Neural cell (in vitro differentiated cells): ENCODE measurements at regions not wholly inside any gene's neighbourhood (a gene's known extent, or its start where the extent isn't known, plus 50 kb on each side); places are given as distances from the start of the nearest gene placed in this dataset.
"Not testable (repeated sequence)": the region's sequence is repeated elsewhere in the genome, so short reads cannot be mapped to it uniquely, and the experiment has no call there.

Experiments used
- H2AFZ ChIP-seq: fragments of 200-600, 300-800 bp; sonication (generic), shearing (Covaris generic); 2 replicates; pipeline ENCODE4 v1.6.0; 2014; ENCODE audit warnings: low read depth, mild to moderate bottlenecking, antibody characterized with exemption, low read length, moderate library complexity
- H3F3A ChIP-seq: fragments of 200-600 bp; shearing (Covaris generic); 2 replicates; pipeline ENCODE4 v1.6.1; 2016; ENCODE audit warnings: mild to moderate bottlenecking, moderate library complexity, mixed read lengths, antibody characterized with exemption, low read length; ENCODE audit not compliant: insufficient read depth, poor library complexity, severe bottlenecking
- H3K27ac ChIP-seq: fragments of 200-600, 300-800 bp; sonication (generic), shearing (Covaris generic); 2 replicates; pipeline ENCODE4 v1.5.1; 2014; ENCODE audit warnings: mild to moderate bottlenecking, low read length, moderate library complexity
- H3K27me3 ChIP-seq: fragments of 300-800, 200-600 bp; sonication (generic), shearing (Covaris generic); 2 replicates; pipeline ENCODE4 v1.6.0; 2014; ENCODE audit warnings: mild to moderate bottlenecking, low read depth, low read length, moderate library complexity; ENCODE audit not compliant: insufficient read depth
- H3K36me3 ChIP-seq: fragments of 300-800, 200-600 bp; sonication (generic), shearing (Covaris generic); 2 replicates; pipeline ENCODE4 v1.5.1; 2014; ENCODE audit warnings: mild to moderate bottlenecking, antibody characterized with exemption, low read length, moderate library complexity; ENCODE audit not compliant: insufficient read depth
- H3K4me2 ChIP-seq: fragments of 300-800, 200-600 bp; sonication (generic), shearing (Covaris generic); 2 replicates; pipeline ENCODE4 v1.6.0; 2014; ENCODE audit warnings: mild to moderate bottlenecking, low read length
- H3K4me3 ChIP-seq: fragments of 300-800, 200-600 bp; sonication (generic), shearing (Covaris generic); 2 replicates; pipeline ENCODE4 v1.5.1; 2014; ENCODE audit warnings: mild to moderate bottlenecking, low read length, moderate library complexity
- H3K79me2 ChIP-seq: fragments of 200-600 bp; shearing (Covaris generic); replicated peaks from 2 replicates; pipeline ENCODE4 v1.6.0; 2014; ENCODE audit warnings: mild to moderate bottlenecking, low read length, moderate library complexity; ENCODE audit not compliant: insufficient read depth
- H3K9ac ChIP-seq: fragments of 300-800, 200-600 bp; sonication (generic), shearing (Covaris generic); 2 replicates; pipeline ENCODE4 v1.6.1; 2016; ENCODE audit warnings: mild to moderate bottlenecking, low read length, mixed read lengths
- H3K9me2 ChIP-seq: fragments of 200-600 bp; shearing (Covaris generic); 2 replicates; pipeline ENCODE4 v1.6.1; 2016; ENCODE audit warnings: mild to moderate bottlenecking, low read length, mixed read lengths; ENCODE audit not compliant: insufficient read depth
- H3K9me3 ChIP-seq: fragments of 200-600, 300-800 bp; sonication (generic), shearing (Covaris generic); 2 replicates; pipeline ENCODE4 v1.6.1; 2016; ENCODE audit warnings: mild to moderate bottlenecking, mixed run types, low read length, moderate library complexity, mixed read lengths
- H4K20me1 ChIP-seq: fragments of 200-600 bp; shearing (Covaris generic); 2 replicates; pipeline ENCODE4 v1.6.1; 2016; ENCODE audit warnings: mild to moderate bottlenecking, mixed run types; ENCODE audit not compliant: insufficient read depth
- EP300 ChIP-seq: fragments of 450-650 bp; conservative IDR thresholded peaks from 2 replicates; pipeline ENCODE4 v1.6.1; 2014; ENCODE audit warnings: antibody characterized with exemption, mild to moderate bottlenecking, moderate library complexity; ENCODE audit not compliant: poor library complexity, severe bottlenecking
- EZH2 ChIP-seq: fragments of 200-600, 300-800 bp; shearing (Covaris generic), sonication (generic); IDR thresholded peaks from 2 replicates; pipeline ENCODE4 v1.6.1; 2014; ENCODE audit warnings: antibody characterized with exemption, low read length, borderline replicate concordance, mild to moderate bottlenecking; ENCODE audit not compliant: insufficient read depth, poor library complexity, severe bottlenecking
- MXI1 ChIP-seq: fragments of 450-650 bp; conservative IDR thresholded peaks from 2 replicates; pipeline ENCODE4 v1.6.1; 2014; ENCODE audit warnings: antibody characterized with exemption, mild to moderate bottlenecking; ENCODE audit not compliant: poor library complexity, severe bottlenecking
- POLR2AphosphoS5 ChIP-seq: IDR thresholded peaks from 2 replicates; pipeline ENCODE4 v1.6.1; 2012
- RAD21 ChIP-seq: fragments of 450-650 bp; conservative IDR thresholded peaks from 2 replicates; pipeline ENCODE4 v1.6.1; 2014; ENCODE audit warnings: antibody characterized with exemption, mild to moderate bottlenecking, moderate library complexity
- SMC3 ChIP-seq: fragments of 450-650 bp; conservative IDR thresholded peaks from 2 replicates; pipeline ENCODE4 v1.6.1; 2014; ENCODE audit warnings: antibody characterized with exemption, mild to moderate bottlenecking, moderate library complexity; ENCODE audit not compliant: poor library complexity
- TAF1 ChIP-seq: IDR thresholded peaks from 2 replicates; pipeline ENCODE4 v1.6.1; 2012; ENCODE audit warnings: low read depth
- TF ChIP-seq, protein P1 (sequence below): IDR thresholded peaks from 2 replicates; pipeline ENCODE4 v1.6.1; 2012; ENCODE audit warnings: borderline replicate concordance
- TF ChIP-seq, protein P2 (sequence below): fragments of 450-650 bp; IDR thresholded peaks from 2 replicates; pipeline ENCODE4 v1.5.1; 2014; ENCODE audit warnings: antibody characterized with exemption, mild to moderate bottlenecking, moderate library complexity; ENCODE audit not compliant: poor library complexity, severe bottlenecking

DNA sequence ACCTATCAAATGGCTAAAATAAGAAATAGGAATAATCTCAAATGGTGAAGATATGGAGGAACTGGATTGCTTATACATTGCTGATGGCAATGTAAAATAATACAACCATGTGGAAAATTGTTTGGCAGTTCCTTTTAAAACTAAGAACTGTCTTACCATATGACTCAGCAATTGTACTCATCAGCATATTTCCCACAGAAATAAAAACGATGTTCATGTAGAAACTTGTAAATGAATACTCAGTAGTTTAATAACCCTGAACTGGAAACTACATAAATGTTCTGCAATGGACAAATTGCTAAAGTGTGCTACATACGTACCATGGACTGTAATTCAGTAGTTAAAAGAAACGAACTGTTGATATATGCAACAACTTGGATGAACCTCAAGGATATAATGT is 253.9 kb upstream of the RBMS3 start:
- Histone ChIP-seq H3K4me3 (no peak overlapping the region), H3K27ac (no peak overlapping the region), H4K20me1 (no peaks in the 10 kb centered on the region), H3K9ac (no peak overlapping the region), H3K4me2 (no peak overlapping the region), H3K36me3 (no peaks in the 10 kb centered on the region), H3K9me2 (no peaks in the 10 kb centered on the region), H2AFZ (no peak overlapping the region), H3K27me3 (no peaks in the 10 kb centered on the region), H3K9me3 (no peaks in the 10 kb centered on the region), H3F3A (no peaks in the 10 kb centered on the region), H3K79me2 (no peaks in the 10 kb centered on the region)
- no peak for TF ChIP-seq EP300
- TF ChIP-seq, protein P1, sequence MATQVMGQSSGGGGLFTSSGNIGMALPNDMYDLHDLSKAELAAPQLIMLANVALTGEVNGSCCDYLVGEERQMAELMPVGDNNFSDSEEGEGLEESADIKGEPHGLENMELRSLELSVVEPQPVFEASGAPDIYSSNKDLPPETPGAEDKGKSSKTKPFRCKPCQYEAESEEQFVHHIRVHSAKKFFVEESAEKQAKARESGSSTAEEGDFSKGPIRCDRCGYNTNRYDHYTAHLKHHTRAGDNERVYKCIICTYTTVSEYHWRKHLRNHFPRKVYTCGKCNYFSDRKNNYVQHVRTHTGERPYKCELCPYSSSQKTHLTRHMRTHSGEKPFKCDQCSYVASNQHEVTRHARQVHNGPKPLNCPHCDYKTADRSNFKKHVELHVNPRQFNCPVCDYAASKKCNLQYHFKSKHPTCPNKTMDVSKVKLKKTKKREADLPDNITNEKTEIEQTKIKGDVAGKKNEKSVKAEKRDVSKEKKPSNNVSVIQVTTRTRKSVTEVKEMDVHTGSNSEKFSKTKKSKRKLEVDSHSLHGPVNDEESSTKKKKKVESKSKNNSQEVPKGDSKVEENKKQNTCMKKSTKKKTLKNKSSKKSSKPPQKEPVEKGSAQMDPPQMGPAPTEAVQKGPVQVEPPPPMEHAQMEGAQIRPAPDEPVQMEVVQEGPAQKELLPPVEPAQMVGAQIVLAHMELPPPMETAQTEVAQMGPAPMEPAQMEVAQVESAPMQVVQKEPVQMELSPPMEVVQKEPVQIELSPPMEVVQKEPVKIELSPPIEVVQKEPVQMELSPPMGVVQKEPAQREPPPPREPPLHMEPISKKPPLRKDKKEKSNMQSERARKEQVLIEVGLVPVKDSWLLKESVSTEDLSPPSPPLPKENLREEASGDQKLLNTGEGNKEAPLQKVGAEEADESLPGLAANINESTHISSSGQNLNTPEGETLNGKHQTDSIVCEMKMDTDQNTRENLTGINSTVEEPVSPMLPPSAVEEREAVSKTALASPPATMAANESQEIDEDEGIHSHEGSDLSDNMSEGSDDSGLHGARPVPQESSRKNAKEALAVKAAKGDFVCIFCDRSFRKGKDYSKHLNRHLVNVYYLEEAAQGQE = no peak
- TF ChIP-seq SMC3 = no peak
- TF ChIP-seq RAD21 = no peak
- no peak for TF ChIP-seq POLR2AphosphoS5
- TF ChIP-seq MXI1 = no peak

DNA sequence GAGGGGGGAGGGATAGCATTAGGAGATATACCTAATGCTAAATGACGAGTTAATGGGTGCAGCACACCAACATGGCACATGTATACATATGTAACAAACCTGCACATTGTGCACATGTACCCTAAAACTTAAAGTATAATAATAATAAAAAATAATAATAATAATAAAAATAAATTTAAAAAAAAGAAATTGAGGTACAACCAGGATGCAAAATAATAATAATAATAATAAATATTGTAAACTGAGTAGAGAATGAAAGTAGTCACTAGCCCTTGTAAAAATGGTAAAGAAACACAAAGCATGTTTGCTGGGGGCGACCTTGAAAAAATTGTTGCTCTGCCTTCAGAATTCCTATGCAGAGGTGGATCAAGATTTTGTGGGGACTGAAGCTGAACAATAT is 249.7 kb upstream of the RBMS3 start:
- H3K9ac ChIP-seq, H3K9me3 ChIP-seq, H3K9me2 ChIP-seq, H4K20me1 ChIP-seq, H3F3A ChIP-seq, H3K27me3 ChIP-seq, H3K4me2 ChIP-seq, H3K79me2 ChIP-seq, H3K36me3 ChIP-seq, H3K27ac ChIP-seq, H2AFZ ChIP-seq, H3K4me3 ChIP-seq: not testable (repeated sequence)

DNA sequence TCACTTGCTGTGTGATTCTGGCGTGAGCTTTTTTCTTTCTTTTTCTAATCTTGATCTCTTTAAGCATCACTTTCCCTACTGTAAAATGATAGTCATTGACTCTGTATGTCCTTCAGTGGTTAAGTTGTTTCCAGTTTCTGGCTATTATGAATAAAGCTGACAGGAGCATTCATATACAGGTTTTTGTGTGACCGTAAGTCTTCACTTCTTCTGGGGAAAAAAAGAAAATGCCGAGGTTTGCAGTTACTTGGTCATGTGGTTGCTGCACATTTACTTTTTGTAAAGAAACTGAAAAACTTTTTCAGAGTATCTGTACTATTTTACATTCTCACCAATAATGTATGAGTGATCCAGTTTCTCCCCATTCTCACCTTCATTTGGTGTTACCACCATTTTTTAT is 247.4 kb upstream of the RBMS3 start:
- Histone ChIP-seq H3K9ac (no peak overlapping the region), H3K4me3 (no peak overlapping the region), H3K79me2 (no peaks in the 10 kb centered on the region), H3K27me3 (no peaks in the 10 kb centered on the region), H3K9me3 (no peaks in the 10 kb centered on the region), H3K36me3 (no peaks in the 10 kb centered on the region), H3K9me2 (no peaks in the 10 kb centered on the region), H3K4me2 (no peak overlapping the region), H4K20me1 (no peaks in the 10 kb centered on the region), H3K27ac (no peak overlapping the region), H2AFZ (no peak overlapping the region), H3F3A (no peaks in the 10 kb centered on the region)
- TF ChIP-seq, protein P2, sequence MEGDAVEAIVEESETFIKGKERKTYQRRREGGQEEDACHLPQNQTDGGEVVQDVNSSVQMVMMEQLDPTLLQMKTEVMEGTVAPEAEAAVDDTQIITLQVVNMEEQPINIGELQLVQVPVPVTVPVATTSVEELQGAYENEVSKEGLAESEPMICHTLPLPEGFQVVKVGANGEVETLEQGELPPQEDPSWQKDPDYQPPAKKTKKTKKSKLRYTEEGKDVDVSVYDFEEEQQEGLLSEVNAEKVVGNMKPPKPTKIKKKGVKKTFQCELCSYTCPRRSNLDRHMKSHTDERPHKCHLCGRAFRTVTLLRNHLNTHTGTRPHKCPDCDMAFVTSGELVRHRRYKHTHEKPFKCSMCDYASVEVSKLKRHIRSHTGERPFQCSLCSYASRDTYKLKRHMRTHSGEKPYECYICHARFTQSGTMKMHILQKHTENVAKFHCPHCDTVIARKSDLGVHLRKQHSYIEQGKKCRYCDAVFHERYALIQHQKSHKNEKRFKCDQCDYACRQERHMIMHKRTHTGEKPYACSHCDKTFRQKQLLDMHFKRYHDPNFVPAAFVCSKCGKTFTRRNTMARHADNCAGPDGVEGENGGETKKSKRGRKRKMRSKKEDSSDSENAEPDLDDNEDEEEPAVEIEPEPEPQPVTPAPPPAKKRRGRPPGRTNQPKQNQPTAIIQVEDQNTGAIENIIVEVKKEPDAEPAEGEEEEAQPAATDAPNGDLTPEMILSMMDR = no peak
- TF ChIP-seq TAF1 (no peak), EZH2 (no peak)
- TF ChIP-seq, protein P1 = no peak
